Peyer's patch (tissue), 4 donors: ENCODE measurements at regions not wholly inside any gene's neighbourhood (a gene's known extent, or its start where the extent isn't known, plus 50 kb on each side); places are given as distances from the start of the nearest gene placed in this dataset.

Source experiments
- CTCF ChIP-seq, 6 experiments: fragments of 450-650 bp in 4 of 6; fragments of 200-600 bp in 2 of 6; sonication (generic) in 1 of 6; IDR thresholded peaks; one replicate each; pipeline ENCODE4 v1.5.1; 2017 to 2019; ENCODE audit warnings: antibody characterized with exemption in 6 of 6, mild to moderate bottlenecking in 3 of 6, moderate library complexity in 1 of 6
- POLR2A ChIP-seq, 2 donors: fragments of 450-650 bp; IDR thresholded peaks; one replicate each; pipeline ENCODE4 v1.5.1; 2017; ENCODE audit warnings: antibody characterized with exemption in 2 of 2, mild to moderate bottlenecking in 2 of 2, moderate library complexity in 2 of 2

GRCh38 chr5:98320343-98320742 is 453.1 kb upstream of the RGMB start:
- TF ChIP-seq CTCF (IDR thresholded peaks at IDR 0.05), result no peak
- TF ChIP-seq POLR2A (IDR thresholded peaks at IDR 0.05), result no peak
